ENCODE measurements at regions not wholly inside any gene's neighbourhood (a gene's known extent, or its start where the extent isn't known, plus 50 kb on each side); places are given as distances from the start of the nearest gene placed in this dataset.
"Not testable (repeated sequence)": the region's sequence is repeated elsewhere in the genome, so short reads cannot be mapped to it uniquely, and the experiment has no call there.

GRCh38 chr12:114025935-114026334, 59.8 kb upstream of the RBM19 start:
- H3K36me3 ChIP-seq (ENCODE audit: control insufficient read depth in 2 of 3, insufficient read depth in 3 of 3, low read length in 3 of 3), result no peaks in the 10 kb centered on the region
- POLR2A ChIA-PET, result no interaction called here
- no peak overlapping the region for H3K27ac Mint-ChIP-seq
- H3K27me3 ChIP-seq (ENCODE audit: control insufficient read depth in 2 of 2, insufficient read depth in 2 of 2, low read length in 2 of 2), result no peaks in the 10 kb centered on the region
- no peak overlapping the region for H3K4me3 ChIP-seq (ENCODE audit: low read length)
- no peaks in the 10 kb centered on the region for H3K4me1 ChIP-seq (ENCODE audit: control insufficient read depth in 2 of 2, insufficient read depth in 2 of 2, low read length in 2 of 2)
- H3K4me1 Mint-ChIP-seq, result no peaks in the 10 kb centered on the region
- no peaks in the 10 kb centered on the region for H3K9me3 ChIP-seq (ENCODE audit: control insufficient read depth in 2 of 3, low read length in 3 of 3)
- no peaks in the 10 kb centered on the region for H3K36me3 Mint-ChIP-seq
- peaks cover 0 to 10% (median 2%) of the 10 kb centered on the region in 11 donors for H3K9me3 Mint-ChIP-seq
- intact Hi-C loops (cut with micrococcal nuclease), result no loop called here
- H3K27me3 Mint-ChIP-seq, result peaks cover 0 to 45% (median 22%) of the 10 kb centered on the region in 5 donors
- ATAC-seq (no peak), DNase-seq (no peak)
- no peak overlapping the region for H3K4me3 Mint-ChIP-seq
- H3K27ac ChIP-seq (ENCODE audit: low read depth, low read length), result no peak overlapping the region
- CTCF ChIA-PET, result no interaction called here

GRCh38 chr12:114022081-114022480, 56.0 kb upstream of the RBM19 start:
- H3K36me3 Mint-ChIP-seq; intact Hi-C loops (cut with micrococcal nuclease); H3K4me3 Mint-ChIP-seq; H3K27ac ChIP-seq (ENCODE audit: low read depth, low read length); CTCF ChIA-PET; DNase-seq; H3K4me3 ChIP-seq (ENCODE audit: low read length); H3K4me1 Mint-ChIP-seq; H3K27me3 ChIP-seq (ENCODE audit: control insufficient read depth in 2 of 2, insufficient read depth in 2 of 2, low read length in 2 of 2); H3K9me3 Mint-ChIP-seq; H3K9me3 ChIP-seq (ENCODE audit: control insufficient read depth in 2 of 3, low read length in 3 of 3); ATAC-seq; POLR2A ChIA-PET; H3K36me3 ChIP-seq (ENCODE audit: control insufficient read depth in 2 of 3, insufficient read depth in 3 of 3, low read length in 3 of 3); H3K27ac Mint-ChIP-seq; H3K4me1 ChIP-seq (ENCODE audit: control insufficient read depth in 2 of 2, insufficient read depth in 2 of 2, low read length in 2 of 2): not testable (repeated sequence)
- H3K27me3 Mint-ChIP-seq, result peaks cover 5 to 58% (median 31%) of the 10 kb centered on the region in 5 donors

- Mint-ChIP-seq H3K9me3 (peaks cover 0 to 2% (median 0%) of the 10 kb centered on the region in 11 donors), H3K36me3 (no peaks in the 10 kb centered on the region), H3K27me3 (peaks cover 8 to 55% (median 32%) of the 10 kb centered on the region in 5 donors), H3K4me1 (no peaks in the 10 kb centered on the region), H3K27ac (no peak overlapping the region), H3K4me3 (no peak overlapping the region)
- ChIA-PET POLR2A (no interaction called here), CTCF (no interaction called here)
- Histone ChIP-seq H3K27ac (ENCODE audit: low read depth, low read length) (no peak overlapping the region), H3K9me3 (ENCODE audit: control insufficient read depth in 2 of 3, low read length in 3 of 3) (no peaks in the 10 kb centered on the region), H3K4me3 (ENCODE audit: low read length) (no peak overlapping the region), H3K27me3 (ENCODE audit: control insufficient read depth in 2 of 2, insufficient read depth in 2 of 2, low read length in 2 of 2) (no peaks in the 10 kb centered on the region), H3K4me1 (ENCODE audit: control insufficient read depth in 2 of 2, insufficient read depth in 2 of 2, low read length in 2 of 2) (no peaks in the 10 kb centered on the region), H3K36me3 (ENCODE audit: control insufficient read depth in 2 of 3, insufficient read depth in 3 of 3, low read length in 3 of 3) (no peaks in the 10 kb centered on the region)
- DNase-seq, result no peak
- intact Hi-C loops (cut with micrococcal nuclease), result no loop called here
- no peak for ATAC-seq
Measured at GRCh38 chr12:114018669-114019068, 52.5 kb upstream of the RBM19 start.

All from naive thymus-derived CD4-positive, alpha-beta T cell (primary cell).